Activated B cell treated with CpG ODN at 0.5 μM for 24 hours (primary cell): ENCODE measurements at regions not wholly inside any gene's neighbourhood (a gene's known extent, or its start where the extent isn't known, plus 50 kb on each side); places are given as distances from the start of the nearest gene placed in this dataset.

ENCODE experiments used
- ATAC-seq: fragments of 200-7000 bp; cut with Tn5 transposase; one replicate; pipeline ENCODE4 v1.10.0; 2021; ENCODE audit warnings: low read depth, mild to moderate bottlenecking, moderate library complexity
- CTCF ChIA-PET: fragments of 350-600 bp; sonication (Branson Sonifier 250); formaldehyde crosslinking; loops from one replicate; lab custom pipeline; 2021; ENCODE audit warnings: antibody characterized with exemption; lab: Charles Lee
- POLR2A ChIA-PET: fragments of 350-600 bp; sonication (Branson Sonifier 250); formaldehyde crosslinking; loops from one replicate; lab custom pipeline; 2021; ENCODE audit warnings: antibody characterized with exemption; lab: Charles Lee
- DNase-seq: peaks from one replicate; pipeline ENCODE4 v3.0.0; 2022
- H3K27ac Mint-ChIP-seq: one replicate; pipeline ENCODE4 v1.8.0; 2020; ENCODE audit warnings: mixed read lengths
- H3K27me3 Mint-ChIP-seq: one replicate; pipeline ENCODE4 v1.8.0; 2021; ENCODE audit warnings: mixed read lengths
- H3K36me3 Mint-ChIP-seq: one replicate; pipeline ENCODE4 v1.8.0; 2021; ENCODE audit warnings: low read depth, mixed read lengths
- H3K4me1 Mint-ChIP-seq: one replicate; pipeline ENCODE4 v1.8.0; 2021; ENCODE audit warnings: mixed read lengths
- H3K4me3 Mint-ChIP-seq: one replicate; pipeline ENCODE4 v1.8.0; 2020; ENCODE audit warnings: mild to moderate bottlenecking, mixed read lengths
- H3K9me3 Mint-ChIP-seq: one replicate; pipeline ENCODE4 v1.8.0; 2020; ENCODE audit warnings: mixed read lengths
- CTCF ChIP-seq: fragments of 200-600 bp; IDR thresholded peaks from one replicate; pipeline ENCODE4 v1.8.0; 2022; ENCODE audit warnings: antibody characterized with exemption, mild to moderate bottlenecking
- intact Hi-C: fragments of 100-400 bp; cut with micrococcal nuclease; formaldehyde crosslinking; loops from one replicate; pipeline ENCODE4 v1.15.1; 2024

- Mint-ChIP-seq H3K4me3 (no peak overlapping the region), H3K27ac (no peak overlapping the region), H3K4me1 (no peaks in the 10 kb centered on the region), H3K36me3 (no peaks in the 10 kb centered on the region), H3K9me3 (no peaks in the 10 kb centered on the region), H3K27me3 (peaks cover 2% of the 10 kb centered on the region)
- ChIA-PET POLR2A (no interaction called here), CTCF (no interaction called here)
- intact Hi-C loops = no loop called here
- no peak for TF ChIP-seq CTCF
- no peak for DNase-seq
- no peak for ATAC-seq
Observed at GRCh38 chr2:240299710-240300068, 135.8 kb upstream of the GPC1 start.

GRCh38 chr2:240300261-240300821 lies 135.1 kb upstream of the GPC1 start:
- no peak for DNase-seq
- Mint-ChIP-seq H3K27ac (no peak overlapping the region), H3K9me3 (no peaks in the 10 kb centered on the region), H3K36me3 (no peaks in the 10 kb centered on the region), H3K27me3 (peaks cover 2% of the 10 kb centered on the region), H3K4me3 (no peak overlapping the region), H3K4me1 (no peaks in the 10 kb centered on the region)
- no peak for TF ChIP-seq CTCF
- ChIA-PET POLR2A (no interaction called here), CTCF (no interaction called here)
- no peak for ATAC-seq
- intact Hi-C loops = no loop called here

- H3K4me3 Mint-ChIP-seq = no peak overlapping the region
Observed at GRCh38 chr2:240300840-240301239, 134.6 kb upstream of the GPC1 start.

GRCh38 chr2:240301256-240301795 lies 134.1 kb upstream of the GPC1 start:
- Mint-ChIP-seq H3K36me3 (no peaks in the 10 kb centered on the region), H3K4me1 (no peaks in the 10 kb centered on the region), H3K4me3 (no peak overlapping the region), H3K9me3 (no peaks in the 10 kb centered on the region), H3K27me3 (peaks cover 2% of the 10 kb centered on the region), H3K27ac (no peak overlapping the region)
- ChIA-PET POLR2A (no interaction called here), CTCF (no interaction called here)
- intact Hi-C loops = no loop called here
- no peak for DNase-seq
- ATAC-seq = no peak
- TF ChIP-seq CTCF = no peak

More at GRCh38 chr2:240300840-240301239, 134.6 kb upstream of the GPC1 start:
- no peak for ATAC-seq
- H3K4me1 Mint-ChIP-seq = no peaks in the 10 kb centered on the region
- no peak overlapping the region for H3K27ac Mint-ChIP-seq
- POLR2A ChIA-PET = no interaction called here
- no peaks in the 10 kb centered on the region for H3K36me3 Mint-ChIP-seq
- no peaks in the 10 kb centered on the region for H3K9me3 Mint-ChIP-seq
- no peak for DNase-seq
- CTCF ChIA-PET = no interaction called here
- intact Hi-C loops = no loop called here
- peaks cover 2% of the 10 kb centered on the region for H3K27me3 Mint-ChIP-seq
- no peak for TF ChIP-seq CTCF

GRCh38 chr2:240302041-240302440 lies 133.4 kb upstream of the GPC1 start:
- Mint-ChIP-seq H3K4me1 (no peaks in the 10 kb centered on the region), H3K4me3 (no peak overlapping the region), H3K9me3 (no peaks in the 10 kb centered on the region), H3K27me3 (peaks cover 2% of the 10 kb centered on the region), H3K27ac (no peak overlapping the region), H3K36me3 (no peaks in the 10 kb centered on the region)
- TF ChIP-seq CTCF = no peak
- DNase-seq (no peak), ATAC-seq (no peak)
- intact Hi-C loops = no loop called here
- CTCF ChIA-PET = no interaction called here
- POLR2A ChIA-PET = no interaction called here
